ENCODE measurements at regions not wholly inside any gene's neighbourhood (a gene's known extent, or its start where the extent isn't known, plus 50 kb on each side); places are given as distances from the start of the nearest gene placed in this dataset.

- TF ChIP-seq, protein P1, sequence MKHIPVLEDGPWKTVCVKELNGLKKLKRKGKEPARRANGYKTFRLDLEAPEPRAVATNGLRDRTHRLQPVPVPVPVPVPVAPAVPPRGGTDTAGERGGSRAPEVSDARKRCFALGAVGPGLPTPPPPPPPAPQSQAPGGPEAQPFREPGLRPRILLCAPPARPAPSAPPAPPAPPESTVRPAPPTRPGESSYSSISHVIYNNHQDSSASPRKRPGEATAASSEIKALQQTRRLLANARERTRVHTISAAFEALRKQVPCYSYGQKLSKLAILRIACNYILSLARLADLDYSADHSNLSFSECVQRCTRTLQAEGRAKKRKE (CRISPR knock-in tag; IDR thresholded peaks at IDR 0.05; ENCODE audit: low read depth), result no peak
- TF ChIP-seq EP300 (IDR thresholded peaks at IDR 0.05), result no peak
- no peak for TF ChIP-seq FOXS1 (CRISPR knock-in tag; IDR thresholded peaks at IDR 0.05)
- no peak for TF ChIP-seq PBX3 (IDR thresholded peaks at IDR 0.05)
- TF ChIP-seq POLR2AphosphoS2 (conservative IDR thresholded peaks at IDR 0.05; ENCODE audit: low read length), result no peak
- TF ChIP-seq HEYL (CRISPR knock-in tag; IDR thresholded peaks at IDR 0.05), result no peak
- TF ChIP-seq ESRRA (IDR thresholded peaks at IDR 0.05; ENCODE audit: borderline replicate concordance, low read length), result no peak
- TF ChIP-seq MAFK (IDR thresholded peaks at IDR 0.05; ENCODE audit: partially characterized antibody), result no peak
- no peak for TF ChIP-seq HOXA7 (CRISPR knock-in tag; IDR thresholded peaks at IDR 0.05)
- TF ChIP-seq, protein P2, sequence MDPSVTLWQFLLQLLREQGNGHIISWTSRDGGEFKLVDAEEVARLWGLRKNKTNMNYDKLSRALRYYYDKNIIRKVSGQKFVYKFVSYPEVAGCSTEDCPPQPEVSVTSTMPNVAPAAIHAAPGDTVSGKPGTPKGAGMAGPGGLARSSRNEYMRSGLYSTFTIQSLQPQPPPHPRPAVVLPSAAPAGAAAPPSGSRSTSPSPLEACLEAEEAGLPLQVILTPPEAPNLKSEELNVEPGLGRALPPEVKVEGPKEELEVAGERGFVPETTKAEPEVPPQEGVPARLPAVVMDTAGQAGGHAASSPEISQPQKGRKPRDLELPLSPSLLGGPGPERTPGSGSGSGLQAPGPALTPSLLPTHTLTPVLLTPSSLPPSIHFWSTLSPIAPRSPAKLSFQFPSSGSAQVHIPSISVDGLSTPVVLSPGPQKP (IDR thresholded peaks at IDR 0.05; ENCODE audit: low read depth, low read length), result no peak
- TF ChIP-seq, protein P3, sequence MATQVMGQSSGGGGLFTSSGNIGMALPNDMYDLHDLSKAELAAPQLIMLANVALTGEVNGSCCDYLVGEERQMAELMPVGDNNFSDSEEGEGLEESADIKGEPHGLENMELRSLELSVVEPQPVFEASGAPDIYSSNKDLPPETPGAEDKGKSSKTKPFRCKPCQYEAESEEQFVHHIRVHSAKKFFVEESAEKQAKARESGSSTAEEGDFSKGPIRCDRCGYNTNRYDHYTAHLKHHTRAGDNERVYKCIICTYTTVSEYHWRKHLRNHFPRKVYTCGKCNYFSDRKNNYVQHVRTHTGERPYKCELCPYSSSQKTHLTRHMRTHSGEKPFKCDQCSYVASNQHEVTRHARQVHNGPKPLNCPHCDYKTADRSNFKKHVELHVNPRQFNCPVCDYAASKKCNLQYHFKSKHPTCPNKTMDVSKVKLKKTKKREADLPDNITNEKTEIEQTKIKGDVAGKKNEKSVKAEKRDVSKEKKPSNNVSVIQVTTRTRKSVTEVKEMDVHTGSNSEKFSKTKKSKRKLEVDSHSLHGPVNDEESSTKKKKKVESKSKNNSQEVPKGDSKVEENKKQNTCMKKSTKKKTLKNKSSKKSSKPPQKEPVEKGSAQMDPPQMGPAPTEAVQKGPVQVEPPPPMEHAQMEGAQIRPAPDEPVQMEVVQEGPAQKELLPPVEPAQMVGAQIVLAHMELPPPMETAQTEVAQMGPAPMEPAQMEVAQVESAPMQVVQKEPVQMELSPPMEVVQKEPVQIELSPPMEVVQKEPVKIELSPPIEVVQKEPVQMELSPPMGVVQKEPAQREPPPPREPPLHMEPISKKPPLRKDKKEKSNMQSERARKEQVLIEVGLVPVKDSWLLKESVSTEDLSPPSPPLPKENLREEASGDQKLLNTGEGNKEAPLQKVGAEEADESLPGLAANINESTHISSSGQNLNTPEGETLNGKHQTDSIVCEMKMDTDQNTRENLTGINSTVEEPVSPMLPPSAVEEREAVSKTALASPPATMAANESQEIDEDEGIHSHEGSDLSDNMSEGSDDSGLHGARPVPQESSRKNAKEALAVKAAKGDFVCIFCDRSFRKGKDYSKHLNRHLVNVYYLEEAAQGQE (IDR thresholded peaks at IDR 0.05), result no peak
- TF ChIP-seq TP53 (CRISPR knock-in tag; IDR thresholded peaks at IDR 0.05), result no peak
- H3K4me2 ChIP-seq, result no peak overlapping the region
- no peaks in the 10 kb centered on the region for H3K4me1 ChIP-seq
- ATAC-seq (no peak), FAIRE-seq (no peak), DNase-seq (ENCODE audit: low read depth in 1 of 2, low spot score in 1 of 2) (no peak)
- H3K9me3 ChIP-seq, result no peaks in the 10 kb centered on the region
- no peak overlapping the region for H3K27ac ChIP-seq
- POLR2A ChIA-PET, result no interaction called here
- no peak overlapping the region for H3K4me3 ChIP-seq
- CTCF ChIA-PET, result interaction anchor here (1.4 kb wide), 1 partner anchor 202 kb away, joined by 6 read pairs; no protein-coding TSS in a partner anchor
Measured at GRCh38 chr12:77723308-77723707, 107.4 kb upstream of the NAV3 start.

DNA sequence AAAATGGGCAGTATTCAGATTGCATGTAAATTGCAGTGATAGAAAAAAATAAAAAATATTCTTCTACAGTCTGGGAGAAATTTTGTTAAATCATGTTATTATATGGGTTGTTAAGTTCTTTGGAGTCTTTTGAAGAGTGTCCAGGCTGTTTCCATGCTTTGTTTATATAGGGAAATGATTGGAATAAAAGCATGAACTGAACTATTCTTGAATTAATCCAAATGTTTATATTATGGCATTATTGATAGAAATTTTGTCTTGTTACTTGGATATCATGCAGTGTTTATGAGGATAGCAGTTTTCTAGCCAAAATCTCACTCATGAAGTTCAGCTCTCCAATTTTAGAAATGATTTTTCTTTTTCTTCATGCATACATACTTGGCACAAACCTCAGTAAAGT is 108.2 kb upstream of the NAV3 start:
- CTCF ChIA-PET, result interaction anchor here (1.4 kb wide), 1 partner anchor 203 kb away, joined by 6 read pairs; no protein-coding TSS in a partner anchor
- POLR2A ChIA-PET, result no interaction called here
- no peak overlapping the region for H3K4me2 ChIP-seq
- H3K27ac ChIP-seq, result no peak overlapping the region
- no peak for DNase-seq (ENCODE audit: low read depth in 1 of 2, low spot score in 1 of 2)
- FAIRE-seq, result peak; percentile 70
- no peak for ATAC-seq
- H3K4me3 ChIP-seq, result no peak overlapping the region
- TF ChIP-seq POLR2A (IDR thresholded peaks at IDR 0.05; ENCODE audit: low read length) (no peak), FOXS1 (CRISPR knock-in tag; IDR thresholded peaks at IDR 0.05) (no peak), CEBPB (IDR thresholded peaks at IDR 0.05) (no peak), ZFP36 (IDR thresholded peaks at IDR 0.05; ENCODE audit: borderline replicate concordance, partially characterized antibody) (no peak), MAFK (IDR thresholded peaks at IDR 0.05; ENCODE audit: partially characterized antibody) (no peak), PHF8 (IDR thresholded peaks at IDR 0.05; ENCODE audit: borderline replicate concordance, low read depth) (no peak), RNF2 (IDR thresholded peaks at IDR 0.05; ENCODE audit: borderline replicate concordance, low read depth) (no peak), NR3C1 (IDR thresholded peaks at IDR 0.05) (no peak), RARB (CRISPR knock-in tag; IDR thresholded peaks at IDR 0.05) (no peak), USF2 (IDR thresholded peaks at IDR 0.05) (no peak), RAD21 (conservative IDR thresholded peaks at IDR 0.05 in 1 of 2, IDR thresholded peaks at IDR 0.05 in 1 of 2) (no peak), RFX5 (IDR thresholded peaks at IDR 0.05) (no peak), E2F6 (IDR thresholded peaks at IDR 0.05; ENCODE audit: borderline replicate concordance, low read depth) (no peak), FOSB (CRISPR knock-in tag; IDR thresholded peaks at IDR 0.05) (no peak), HOXB13 (CRISPR knock-in tag; IDR thresholded peaks at IDR 0.05; ENCODE audit: low read depth) (no peak), HOXB5 (CRISPR knock-in tag; IDR thresholded peaks at IDR 0.05) (no peak), JUN (IDR thresholded peaks at IDR 0.05) (no peak)
- no peaks in the 10 kb centered on the region for H3K4me1 ChIP-seq
- H3K9me3 ChIP-seq, result no peaks in the 10 kb centered on the region

Measured in A549 (cell line).